ENCODE measurements at regions not wholly inside any gene's neighbourhood (a gene's known extent, or its start where the extent isn't known, plus 50 kb on each side); places are given as distances from the start of the nearest gene placed in this dataset.

- TF ChIP-seq POLR2AphosphoS5 (IDR thresholded peaks at IDR 0.05) (no peak), CTCF (IDR thresholded peaks at IDR 0.05 in 8 of 11, conservative IDR thresholded peaks at IDR 0.05 in 3 of 11) (no peak)
Observed at GRCh38 chr5:36422952-36423351, 121.2 kb upstream of the RANBP3L start.

Measured in spleen (tissue), 7 donors.